ENCODE measurements at regions not wholly inside any gene's neighbourhood (a gene's known extent, or its start where the extent isn't known, plus 50 kb on each side); places are given as distances from the start of the nearest gene placed in this dataset.

GRCh38 chr20:21575981-21576740 lies 62.3 kb upstream of the NKX2-2 start:
- no peak for DNase-seq

GRCh38 chr20:21575167-21575566 lies 61.3 kb upstream of the NKX2-2 start:
- no peak for DNase-seq

- DNase-seq = no peak
Measured at GRCh38 chr20:21574443-21574842, 60.6 kb upstream of the NKX2-2 start.

GRCh38 chr20:21573259-21573658 lies 59.4 kb upstream of the NKX2-2 start:
- no peak for DNase-seq

GRCh38 chr20:21571841-21572690 lies 58.2 kb upstream of the NKX2-2 start:
- peak in 1 of 2 experiments; percentile 30 for DNase-seq

GRCh38 chr20:21570285-21570992 lies 56.6 kb upstream of the NKX2-2 start:
- DNase-seq = no peak

- DNase-seq = no peak
Measured at GRCh38 chr20:21569586-21569985, 55.7 kb upstream of the NKX2-2 start.

- no peak for DNase-seq
Measured at GRCh38 chr20:21564127-21564773, 50.4 kb upstream of the NKX2-2 start.
